Brain microvascular endothelial cell (primary cell): ENCODE measurements at regions not wholly inside any gene's neighbourhood (a gene's known extent, or its start where the extent isn't known, plus 50 kb on each side); places are given as distances from the start of the nearest gene placed in this dataset.
"Not testable (repeated sequence)": the region's sequence is repeated elsewhere in the genome, so short reads cannot be mapped to it uniquely, and the experiment has no call there.

ENCODE experiments used
- DNase-seq: peaks from one replicate; pipeline ENCODE4 v3.0.0-alpha.2; 2020
- H3K27ac ChIP-seq: fragments of 250-450 bp; sonication (Bioruptor Pico); 2 replicates; pipeline ENCODE4 v1.5.1; 2020; ENCODE audit warnings: mild to moderate bottlenecking, moderate library complexity
- H3K27me3 ChIP-seq: fragments of 250-450 bp; sonication (Bioruptor Pico); replicated peaks from 2 replicates; pipeline ENCODE4 v1.5.1; 2020; ENCODE audit warnings: mild to moderate bottlenecking
- H3K36me3 ChIP-seq: fragments of 250-450 bp; sonication (Bioruptor Pico); replicated peaks from 2 replicates; pipeline ENCODE4 v1.5.1; 2020; ENCODE audit warnings: mild to moderate bottlenecking
- H3K4me3 ChIP-seq: 2 replicates; pipeline ENCODE4 v1.5.1; 2011; ENCODE audit warnings: low read depth, mild to moderate bottlenecking, control low read depth, low read length, moderate library complexity
- CTCF ChIP-seq: IDR thresholded peaks from 2 replicates; pipeline ENCODE4 v1.5.1; 2011; ENCODE audit warnings: low read depth, mild to moderate bottlenecking, moderate library complexity, low read length, control low read depth, inconsistent platforms; ENCODE audit errors: missing control alignments
- in situ Hi-C: cut with HindIII; loops from 2 replicates; pipeline ENCODE4 v1.10.0; 2017; ENCODE audit warnings: low sequenced_read_pairs, low pct_ligation_motif_present

- no peaks in the 10 kb centered on the region for H3K36me3 ChIP-seq
- no peak overlapping the region for H3K4me3 ChIP-seq
- no peak for TF ChIP-seq CTCF
- no peak for DNase-seq
- no peak overlapping the region for H3K27ac ChIP-seq
- H3K27me3 ChIP-seq: no peaks in the 10 kb centered on the region
- in situ Hi-C loops: no loop called here
Measured at GRCh38 chr3:59240666-59241255, 190.9 kb upstream of the CFAP20DC start.

- Histone ChIP-seq H3K27me3 (no peaks in the 10 kb centered on the region), H3K4me3 (no peak overlapping the region), H3K36me3 (no peaks in the 10 kb centered on the region), H3K27ac (no peak overlapping the region)
- TF ChIP-seq CTCF: no peak
- no peak for DNase-seq
- in situ Hi-C loops: no loop called here
Measured at GRCh38 chr3:59237121-59237520, 187.3 kb upstream of the CFAP20DC start.

GRCh38 chr3:59235634-59236012 lies 185.8 kb upstream of the CFAP20DC start:
- DNase-seq: no peak
- in situ Hi-C loops: no loop called here
- no peak overlapping the region for H3K27ac ChIP-seq
- no peaks in the 10 kb centered on the region for H3K36me3 ChIP-seq
- no peaks in the 10 kb centered on the region for H3K27me3 ChIP-seq
- no peak for TF ChIP-seq CTCF
- no peak overlapping the region for H3K4me3 ChIP-seq

GRCh38 chr3:59234884-59235633 lies 185.2 kb upstream of the CFAP20DC start:
- H3K4me3 ChIP-seq: no peak overlapping the region
- in situ Hi-C loops: no loop called here
- no peaks in the 10 kb centered on the region for H3K27me3 ChIP-seq
- TF ChIP-seq CTCF: no peak
- H3K36me3 ChIP-seq: no peaks in the 10 kb centered on the region
- H3K27ac ChIP-seq: no peak overlapping the region
- DNase-seq: no peak

- DNase-seq, H3K4me3 ChIP-seq, H3K27me3 ChIP-seq, H3K36me3 ChIP-seq, H3K27ac ChIP-seq, in situ Hi-C loops: not testable (repeated sequence)
Measured at GRCh38 chr3:59230379-59230778, 180.6 kb upstream of the CFAP20DC start.

- in situ Hi-C loops: no loop called here
- Histone ChIP-seq H3K27me3 (no peaks in the 10 kb centered on the region), H3K36me3 (no peaks in the 10 kb centered on the region), H3K27ac (no peak overlapping the region), H3K4me3 (no peak overlapping the region)
- TF ChIP-seq CTCF: no peak
- DNase-seq: no peak
Measured at GRCh38 chr3:59213860-59214259, 164.0 kb upstream of the CFAP20DC start.
